HG02571 (cell line): ENCODE measurements at regions not wholly inside any gene's neighbourhood (a gene's known extent, or its start where the extent isn't known, plus 50 kb on each side); places are given as distances from the start of the nearest gene placed in this dataset.
"Not testable (repeated sequence)": the region's sequence is repeated elsewhere in the genome, so short reads cannot be mapped to it uniquely, and the experiment has no call there.

ENCODE experiments used
- ATAC-seq: cut with Tn5 transposase; IDR thresholded peaks from one replicate; pipeline ENCODE4 v1.9.1; 2021; ENCODE audit warnings: mild to moderate bottlenecking, moderate library complexity; ENCODE audit not compliant: unreplicated experiment

DNA sequence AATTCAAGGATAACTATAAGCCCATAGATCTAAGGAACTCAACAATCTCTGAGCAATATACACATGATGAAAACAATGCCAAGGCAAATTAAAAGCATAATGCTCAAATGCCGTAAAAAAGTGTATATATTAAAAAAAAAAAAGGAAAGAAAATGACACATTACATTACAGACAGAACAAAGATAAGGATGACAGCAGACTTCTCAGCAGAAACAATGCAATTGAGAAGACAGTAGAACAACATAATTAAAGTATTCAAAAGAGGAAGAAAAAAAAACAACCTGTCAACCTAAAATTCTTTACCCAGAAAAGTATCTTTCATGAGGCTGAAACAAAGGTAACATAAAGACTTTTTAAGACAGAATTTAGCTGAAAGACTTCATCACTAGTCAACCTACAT, 591.7 kb downstream of the ZNF608 start:
- no peak for ATAC-seq

- ATAC-seq = no peak
Observed at GRCh38 chr5:124153588-124153987, 592.9 kb downstream of the ZNF608 start.

DNA sequence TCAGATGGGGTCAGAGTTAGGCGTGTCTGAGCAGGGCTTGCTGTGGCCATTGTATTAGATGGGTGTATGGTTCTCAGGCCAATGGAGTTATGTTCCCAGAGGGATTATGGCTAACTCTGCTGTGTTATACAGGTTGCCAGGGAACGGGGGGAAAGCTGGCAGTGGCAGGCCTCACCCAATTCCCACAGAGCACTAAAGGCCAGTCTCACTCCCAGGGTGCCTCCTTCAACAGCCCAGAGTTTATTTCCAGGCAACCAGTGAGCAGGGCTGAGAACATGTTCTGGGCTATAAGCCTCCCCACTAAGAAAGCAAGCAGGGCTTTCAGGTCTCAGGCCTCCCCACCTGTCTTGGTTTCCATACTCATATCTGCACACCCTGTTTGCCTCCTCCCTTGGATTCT, 597.9 kb downstream of the ZNF608 start:
- ATAC-seq = no peak

DNA sequence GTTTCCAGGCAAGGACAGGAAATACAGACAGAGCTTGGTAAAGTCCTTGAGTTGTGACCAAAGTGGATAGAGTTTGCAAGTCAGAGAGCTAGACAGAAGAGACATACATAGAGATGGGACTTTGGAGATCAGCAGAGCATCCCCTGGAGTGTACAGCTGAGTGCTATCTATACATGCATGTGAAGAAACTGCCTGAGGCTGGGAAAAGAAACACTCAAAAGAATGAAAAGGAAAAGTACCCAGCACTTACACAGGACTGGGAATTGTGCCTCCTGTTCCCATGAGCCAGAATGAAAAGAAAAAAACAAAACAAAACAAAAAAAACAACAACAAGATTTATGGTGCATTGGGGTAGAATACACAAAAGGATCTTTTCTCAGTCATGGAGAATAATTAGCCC, 606.4 kb downstream of the ZNF608 start:
- ATAC-seq = no peak

- ATAC-seq = no peak
Observed at GRCh38 chr5:124139477-124139876, 607.0 kb downstream of the ZNF608 start.

DNA sequence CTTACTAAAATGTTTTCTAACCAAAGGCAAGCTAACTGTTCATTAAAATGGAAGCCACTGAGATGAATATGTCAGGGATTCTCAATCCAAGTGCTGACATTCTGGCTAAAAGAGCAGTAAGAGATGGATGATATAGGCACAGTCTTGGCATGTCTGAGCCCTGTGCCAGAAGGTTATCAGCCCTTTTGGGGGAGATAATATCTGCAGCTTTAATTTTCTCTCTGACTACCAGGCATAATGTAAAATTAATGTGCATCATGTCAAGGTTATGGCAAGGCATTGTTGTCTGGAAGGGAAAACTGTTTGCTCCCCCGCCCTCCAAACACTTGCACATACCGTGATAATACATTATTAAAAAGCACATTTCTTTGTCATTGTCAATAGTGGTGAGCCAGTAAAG, 609.8 kb downstream of the ZNF608 start:
- ATAC-seq = no peak

GRCh38 chr5:124134941-124135340, 611.5 kb downstream of the ZNF608 start:
- no peak for ATAC-seq

DNA sequence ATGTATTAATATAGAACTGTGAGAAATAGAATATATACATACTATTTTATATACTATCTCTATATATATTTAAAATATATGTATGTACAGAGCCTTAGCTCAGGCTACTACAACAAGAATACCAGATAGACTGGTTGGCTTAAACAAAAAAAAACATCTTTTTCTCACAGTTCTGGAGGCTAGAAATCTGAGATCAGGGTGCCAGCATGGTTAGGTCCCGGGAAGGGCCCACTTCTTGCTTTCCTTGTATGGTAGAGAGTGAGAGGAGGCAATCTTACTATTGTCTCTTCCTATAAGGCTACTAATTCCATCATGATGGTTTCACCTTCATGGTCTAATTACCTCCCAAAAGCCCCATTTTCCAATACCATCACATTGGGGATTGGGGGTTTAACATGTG, 613.0 kb downstream of the ZNF608 start:
- ATAC-seq = no peak

GRCh38 chr5:124132843-124133242, 613.6 kb downstream of the ZNF608 start:
- no peak for ATAC-seq

DNA sequence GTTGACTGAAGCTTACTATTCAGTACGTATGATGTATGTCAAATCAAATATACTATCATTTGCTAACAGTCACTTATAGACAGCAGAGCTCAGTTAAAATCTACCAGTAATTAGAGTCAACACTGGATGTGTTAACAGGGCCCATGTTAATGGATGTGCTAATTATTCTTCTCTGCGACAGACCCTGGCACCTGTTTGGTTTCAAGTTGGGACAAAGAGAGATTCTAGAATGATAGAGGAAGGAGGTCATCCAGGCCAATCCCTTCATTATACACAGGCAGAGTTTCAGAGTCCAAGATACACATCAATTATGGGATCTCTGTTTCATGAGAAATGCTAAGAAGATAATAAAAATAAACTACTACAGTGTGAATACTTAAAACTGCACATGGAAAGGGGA, 615.0 kb downstream of the ZNF608 start:
- ATAC-seq = no peak

DNA sequence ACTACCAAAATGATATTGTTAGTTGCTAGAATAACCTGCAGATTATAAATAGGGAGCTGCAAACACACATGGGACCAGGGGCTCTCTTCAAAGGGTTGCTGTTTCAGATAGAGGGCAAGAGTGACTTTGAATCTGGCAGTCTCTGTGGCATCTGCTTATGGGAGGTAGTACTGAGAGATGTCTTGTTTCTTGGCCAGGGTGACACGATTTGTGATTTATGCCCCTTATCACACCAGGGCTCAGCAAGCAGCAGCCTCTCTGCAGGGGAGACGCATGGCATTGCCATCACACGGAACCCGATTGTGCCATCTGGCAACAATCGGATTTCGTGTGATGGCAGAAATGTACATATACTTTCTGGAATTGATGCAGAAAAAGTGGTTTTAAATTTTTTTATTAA, 615.6 kb downstream of the ZNF608 start:
- no peak for ATAC-seq

DNA sequence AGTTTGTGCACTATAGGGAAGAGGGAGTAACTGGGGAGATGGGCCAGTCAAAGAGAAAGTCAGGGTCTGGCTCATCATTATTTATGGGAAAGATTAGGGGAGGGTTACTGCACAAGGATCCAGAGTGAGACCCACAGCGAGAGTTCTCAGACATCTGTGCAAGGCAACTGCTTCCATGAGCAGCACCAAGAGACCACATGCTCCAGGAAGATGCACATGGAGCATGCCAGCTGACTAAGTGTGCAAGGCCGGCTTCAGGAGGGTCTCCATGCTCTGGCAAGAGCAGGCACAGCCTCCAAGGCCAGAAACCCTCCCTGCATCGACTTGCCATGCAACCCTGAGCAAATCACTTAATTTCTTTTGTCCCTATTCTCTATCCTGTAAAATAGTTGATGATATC, 616.9 kb downstream of the CSNK1G3 start:
- no peak for ATAC-seq

DNA sequence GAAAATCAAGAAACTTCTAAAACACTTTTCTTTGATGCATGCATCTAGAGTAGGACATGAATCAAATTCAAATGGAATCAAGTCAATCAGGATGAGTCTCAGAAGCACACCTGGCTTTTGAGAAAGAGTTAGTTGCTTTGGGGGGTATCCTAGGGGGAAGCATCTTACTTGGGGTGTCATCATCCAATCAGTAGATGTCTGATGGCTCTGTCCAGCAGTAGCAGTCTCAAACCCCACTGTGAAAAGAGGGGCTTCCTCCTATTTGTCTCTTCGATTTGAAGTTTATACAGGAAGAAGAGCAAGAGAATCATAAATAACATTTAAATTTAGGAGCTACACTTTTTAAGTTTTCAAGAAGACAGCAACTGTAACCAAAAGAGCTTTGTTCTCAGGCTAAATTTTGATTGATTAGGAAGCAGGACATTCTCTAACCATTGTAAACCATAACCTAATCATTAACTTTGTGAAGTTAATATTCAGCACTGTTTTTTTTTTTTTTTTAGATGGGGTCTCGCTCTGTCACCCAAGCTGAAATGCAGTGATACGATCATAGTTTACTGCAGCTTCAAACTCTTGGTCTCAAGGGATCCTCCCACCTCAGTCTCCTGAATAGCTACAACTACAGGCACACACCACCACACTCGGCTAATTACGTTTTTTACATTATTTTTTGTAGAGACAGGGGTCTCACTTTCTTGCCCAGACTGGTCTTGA, 614.7 kb downstream of the CSNK1G3 start:
- ATAC-seq = no peak

DNA sequence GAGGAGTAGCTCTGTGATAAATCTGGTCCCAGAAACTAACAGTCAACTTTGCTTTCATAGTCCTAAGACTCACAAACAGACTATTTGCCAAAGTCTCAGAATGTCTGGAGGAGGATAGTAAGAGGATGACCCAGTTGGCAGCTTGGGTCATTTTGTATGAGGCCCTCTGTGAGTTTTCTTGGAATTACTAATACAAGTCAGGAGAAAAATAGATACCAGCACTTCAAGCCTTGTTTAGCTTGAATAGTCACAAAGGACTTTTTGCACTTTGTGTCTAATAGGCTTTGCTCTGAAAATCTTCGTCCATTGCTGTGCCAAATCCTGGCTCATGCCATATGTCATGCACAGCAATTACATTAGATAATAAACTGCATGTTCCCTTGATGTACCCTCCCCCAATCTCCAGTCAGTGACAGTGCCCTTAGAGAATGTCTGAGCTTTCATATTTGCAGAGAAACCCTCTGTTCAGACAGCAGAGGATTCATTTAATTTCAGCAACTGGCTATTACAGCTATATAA, 612.8 kb downstream of the CSNK1G3 start:
- ATAC-seq = no peak

DNA sequence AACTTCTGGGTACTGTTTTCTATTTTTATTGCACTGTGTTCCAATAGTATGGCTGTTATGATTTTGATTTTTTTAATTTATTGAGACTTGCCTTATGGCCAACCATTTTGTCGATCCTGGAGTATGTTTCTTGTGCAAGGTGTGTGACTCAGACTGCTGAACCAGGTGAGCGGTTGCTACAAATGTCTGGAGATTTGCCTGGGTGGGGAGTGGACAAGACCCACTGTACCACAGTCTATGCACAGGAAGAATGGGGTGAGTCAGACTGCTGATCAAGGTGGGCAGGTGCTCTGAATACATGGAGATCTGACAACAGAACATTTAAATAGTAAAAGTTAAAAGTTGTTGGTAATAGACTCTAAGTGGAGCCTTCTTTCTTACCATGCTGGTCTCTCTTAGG, 609.2 kb downstream of the CSNK1G3 start:
- ATAC-seq = no peak

GRCh38 chr5:124114911-124115310, 602.9 kb downstream of the CSNK1G3 start:
- no peak for ATAC-seq

- ATAC-seq = no peak
Observed at GRCh38 chr5:124111886-124112285, 599.9 kb downstream of the CSNK1G3 start.

GRCh38 chr5:124110942-124111341, 599.0 kb downstream of the CSNK1G3 start:
- no peak for ATAC-seq

- no peak for ATAC-seq
Observed at GRCh38 chr5:124105326-124105725, 593.3 kb downstream of the CSNK1G3 start.

DNA sequence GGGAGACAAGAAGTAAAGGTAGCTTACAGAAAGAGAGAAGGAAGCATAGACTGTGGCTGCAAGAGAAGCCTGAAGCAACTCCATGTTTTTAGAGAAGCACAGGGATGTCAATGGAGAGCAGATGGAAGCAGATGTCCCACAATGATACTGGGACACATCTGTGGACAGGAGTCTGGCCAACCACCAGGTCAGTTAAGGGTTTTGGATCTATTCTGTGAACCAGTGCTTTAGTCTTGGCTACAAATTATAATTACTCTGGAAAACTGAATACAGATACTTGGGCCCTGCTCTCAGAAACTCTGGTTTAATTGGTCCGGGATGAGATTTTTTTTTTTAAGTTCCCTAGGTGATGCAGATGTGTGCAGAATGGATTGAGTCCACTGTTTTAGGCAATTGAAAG, 592.8 kb downstream of the CSNK1G3 start:
- ATAC-seq = no peak

DNA sequence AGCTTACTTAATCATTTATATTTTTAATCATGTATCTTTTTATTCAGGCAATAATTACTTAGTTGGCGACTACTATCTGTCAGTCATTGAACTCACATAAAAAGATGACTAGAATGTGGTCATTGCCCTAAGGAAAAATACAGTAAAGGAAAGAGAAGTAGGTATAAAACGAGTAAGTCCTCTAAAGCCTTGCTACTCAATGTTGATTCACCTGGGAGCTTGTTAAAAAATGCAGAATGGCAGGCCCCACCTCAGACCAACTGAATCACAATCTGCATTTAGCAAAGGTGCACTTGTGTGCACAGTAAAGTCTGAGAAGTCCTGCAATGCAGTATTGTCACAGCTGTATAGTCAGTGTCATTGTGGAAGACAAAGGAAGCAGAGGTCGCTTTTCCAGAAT, 592.4 kb downstream of the CSNK1G3 start:
- ATAC-seq = no peak

DNA sequence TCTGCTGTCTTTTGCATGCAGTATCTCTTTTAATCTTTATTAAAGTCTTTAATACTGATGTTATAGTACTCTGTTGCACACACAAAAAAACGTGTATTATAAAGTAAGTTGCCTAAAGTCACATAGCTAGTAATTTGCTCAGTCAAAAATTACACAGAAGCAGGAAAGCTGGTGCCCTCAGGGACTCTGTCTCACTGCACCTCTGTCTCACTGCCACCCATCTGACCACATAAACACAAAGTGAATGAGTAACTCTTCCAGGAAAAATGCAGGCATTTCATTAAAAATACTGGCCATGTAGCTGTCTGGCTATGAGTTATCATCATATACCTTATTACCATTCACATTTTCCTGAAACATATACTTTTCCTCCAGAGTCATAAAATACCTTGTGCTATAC, 591.7 kb downstream of the CSNK1G3 start:
- no peak for ATAC-seq

DNA sequence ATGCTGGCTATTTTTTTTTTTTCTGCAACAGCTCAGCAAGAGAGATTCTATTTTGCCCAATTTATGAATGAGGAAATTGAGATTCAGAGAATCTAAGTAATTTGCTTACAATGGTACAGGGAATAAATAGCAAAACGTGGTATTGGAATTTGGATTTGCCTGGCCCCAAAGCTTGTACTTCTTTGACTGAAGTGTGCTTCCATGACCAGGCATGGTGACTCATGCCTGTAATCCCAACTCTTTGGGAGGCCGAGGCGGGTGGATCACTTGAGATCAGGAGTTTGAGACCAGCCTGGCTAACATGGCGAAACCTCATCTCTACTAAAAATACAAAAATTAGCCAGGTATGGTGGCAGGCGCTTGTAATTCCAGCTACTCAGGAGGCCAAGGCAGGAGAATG, 591.1 kb downstream of the CSNK1G3 start:
- not testable (repeated sequence) for ATAC-seq
